HUES6 (cell line): ENCODE measurements at regions not wholly inside any gene's neighbourhood (a gene's known extent, or its start where the extent isn't known, plus 50 kb on each side); places are given as distances from the start of the nearest gene placed in this dataset.
"Not testable (repeated sequence)": the region's sequence is repeated elsewhere in the genome, so short reads cannot be mapped to it uniquely, and the experiment has no call there.

ENCODE experiments used
- H3K27ac ChIP-seq: 2 replicates; pipeline ENCODE4 v1.7.0; 2013; ENCODE audit warnings: low read depth, mild to moderate bottlenecking, low read length, inconsistent platforms
- H3K27me3 ChIP-seq: 2 replicates; pipeline ENCODE4 v1.6.1; 2013; ENCODE audit warnings: low read length; ENCODE audit not compliant: control insufficient read depth, insufficient read depth
- H3K36me3 ChIP-seq: 2 replicates; pipeline ENCODE4 v1.6.1; 2013; ENCODE audit warnings: low read length; ENCODE audit not compliant: control insufficient read depth, insufficient read depth
- H3K4me1 ChIP-seq: 2 replicates; pipeline ENCODE4 v1.6.1; 2013; ENCODE audit warnings: low read length; ENCODE audit not compliant: control insufficient read depth, insufficient read depth
- H3K4me3 ChIP-seq: 2 replicates; pipeline ENCODE4 v1.5.1; 2013; ENCODE audit warnings: low read depth, low read length
- H3K9ac ChIP-seq: one replicate; pipeline ENCODE4 v1.6.1; 2013; ENCODE audit warnings: mild to moderate bottlenecking, low read length
- H3K9me3 ChIP-seq: 2 replicates; pipeline ENCODE4 v1.6.1; 2013; ENCODE audit warnings: low read depth, low read length; ENCODE audit not compliant: control insufficient read depth, insufficient read depth

GRCh38 chr17:36846410-36847292 lies 90.6 kb upstream of the LHX1 start:
- Histone ChIP-seq H3K9ac (no peak overlapping the region), H3K4me1 (peaks cover 41% of the 10 kb centered on the region), H3K27ac (no peak overlapping the region), H3K36me3 (no peaks in the 10 kb centered on the region), H3K9me3 (no peaks in the 10 kb centered on the region), H3K27me3 (peaks cover 43% of the 10 kb centered on the region), H3K4me3 (no peak overlapping the region)

- H3K9ac ChIP-seq = no peak overlapping the region
- H3K9me3 ChIP-seq = no peaks in the 10 kb centered on the region
- no peak overlapping the region for H3K27ac ChIP-seq
- H3K4me3 ChIP-seq = no peak overlapping the region
- H3K36me3 ChIP-seq = no peaks in the 10 kb centered on the region
- H3K4me1 ChIP-seq = peaks cover 39% of the 10 kb centered on the region; the same call in 1 of the 2 replicates
- peaks cover 40% of the 10 kb centered on the region for H3K27me3 ChIP-seq
Measured at GRCh38 chr17:36848008-36848902, 89.0 kb upstream of the LHX1 start.

- H3K4me1 ChIP-seq = peaks cover 40% of the 10 kb centered on the region; the same call in 1 of the 2 replicates
- not testable (repeated sequence) for H3K4me3 ChIP-seq, H3K9me3 ChIP-seq, H3K9ac ChIP-seq, H3K36me3 ChIP-seq, H3K27ac ChIP-seq
- peaks cover 40% of the 10 kb centered on the region for H3K27me3 ChIP-seq
Measured at GRCh38 chr17:36849020-36849419, 88.3 kb upstream of the LHX1 start.

- Histone ChIP-seq H3K9me3 (no peaks in the 10 kb centered on the region), H3K4me1 (peaks cover 40% of the 10 kb centered on the region; the same call in 1 of the 2 replicates), H3K9ac (no peak overlapping the region), H3K27me3 (peaks cover 31% of the 10 kb centered on the region), H3K36me3 (no peaks in the 10 kb centered on the region), H3K4me3 (no peak overlapping the region), H3K27ac (no peak overlapping the region)
Measured at GRCh38 chr17:36849871-36850348, 87.4 kb upstream of the LHX1 start.

- Histone ChIP-seq H3K36me3 (no peaks in the 10 kb centered on the region), H3K9ac (no peak overlapping the region), H3K9me3 (no peaks in the 10 kb centered on the region), H3K27me3 (peaks cover 22% of the 10 kb centered on the region), H3K4me1 (peaks cover 40% of the 10 kb centered on the region; the same call in 1 of the 2 replicates), H3K27ac (no peak overlapping the region), H3K4me3 (no peak overlapping the region)
Measured at GRCh38 chr17:36850790-36851189, 86.5 kb upstream of the LHX1 start.

- Histone ChIP-seq H3K27me3 (peaks cover 17% of the 10 kb centered on the region), H3K4me3 (no peak overlapping the region), H3K9me3 (no peaks in the 10 kb centered on the region), H3K4me1 (peaks cover 38% of the 10 kb centered on the region; the same call in 1 of the 2 replicates), H3K9ac (no peak overlapping the region), H3K27ac (no peak overlapping the region), H3K36me3 (no peaks in the 10 kb centered on the region)
Measured at GRCh38 chr17:36851250-36851649, 86.0 kb upstream of the LHX1 start.

- not testable (repeated sequence) for H3K36me3 ChIP-seq, H3K9ac ChIP-seq, H3K27me3 ChIP-seq, H3K27ac ChIP-seq, H3K9me3 ChIP-seq, H3K4me3 ChIP-seq
- peaks cover 31% of the 10 kb centered on the region; the same call in 1 of the 2 replicates for H3K4me1 ChIP-seq
Measured at GRCh38 chr17:36852478-36852877, 84.8 kb upstream of the LHX1 start.

GRCh38 chr17:36854982-36855381 lies 82.3 kb upstream of the LHX1 start:
- Histone ChIP-seq H3K36me3 (no peaks in the 10 kb centered on the region), H3K4me3 (no peak overlapping the region), H3K27me3 (no peaks in the 10 kb centered on the region), H3K9ac (no peak overlapping the region), H3K27ac (no peak overlapping the region), H3K9me3 (no peaks in the 10 kb centered on the region), H3K4me1 (peaks cover 18% of the 10 kb centered on the region; the same call in 1 of the 2 replicates)

GRCh38 chr17:36855459-36855858 lies 81.8 kb upstream of the LHX1 start:
- Histone ChIP-seq H3K9ac (no peak overlapping the region), H3K4me3 (no peak overlapping the region), H3K4me1 (peaks cover 16% of the 10 kb centered on the region; the same call in 1 of the 2 replicates), H3K27me3 (no peaks in the 10 kb centered on the region), H3K36me3 (no peaks in the 10 kb centered on the region), H3K9me3 (no peaks in the 10 kb centered on the region), H3K27ac (no peak overlapping the region)

GRCh38 chr17:36856222-36856621 lies 81.1 kb upstream of the LHX1 start:
- Histone ChIP-seq H3K4me3 (no peak overlapping the region), H3K27ac (no peak overlapping the region), H3K9ac (no peak overlapping the region), H3K36me3 (no peaks in the 10 kb centered on the region), H3K9me3 (no peaks in the 10 kb centered on the region), H3K4me1 (peaks cover 13% of the 10 kb centered on the region; the same call in 1 of the 2 replicates), H3K27me3 (no peaks in the 10 kb centered on the region)
